Fibroblast of gingiva (primary cell): ENCODE measurements at regions not wholly inside any gene's neighbourhood (a gene's known extent, or its start where the extent isn't known, plus 50 kb on each side); places are given as distances from the start of the nearest gene placed in this dataset.
A peak's percentile ranks its signal among the peaks of the same experiment; 100 is the strongest.

Experiments used
- DNase-seq: peaks from one replicate; pipeline ENCODE4 v3.0.0-alpha.2; 2011; ENCODE audit warnings: low read depth

DNA sequence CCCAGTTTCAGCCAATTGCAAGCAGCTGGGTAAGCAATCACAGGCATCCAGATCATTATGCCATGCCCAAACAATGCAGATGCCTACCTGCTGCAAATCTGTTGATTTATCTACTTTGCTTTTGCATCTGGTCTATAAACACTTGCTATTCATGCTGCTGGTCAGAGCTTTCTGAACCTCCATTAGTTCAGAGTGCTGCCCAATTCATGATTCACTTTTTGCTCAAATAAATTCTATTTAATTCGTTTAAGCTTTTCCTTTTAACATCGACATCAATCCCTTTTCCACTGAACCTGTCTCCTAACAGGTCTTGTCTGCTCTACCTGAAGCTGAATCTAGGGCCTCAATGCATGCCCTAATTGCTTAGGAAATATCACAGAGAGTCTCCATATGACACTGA is 99.4 kb upstream of the C1orf87 start:
- DNase-seq = no peak

DNA sequence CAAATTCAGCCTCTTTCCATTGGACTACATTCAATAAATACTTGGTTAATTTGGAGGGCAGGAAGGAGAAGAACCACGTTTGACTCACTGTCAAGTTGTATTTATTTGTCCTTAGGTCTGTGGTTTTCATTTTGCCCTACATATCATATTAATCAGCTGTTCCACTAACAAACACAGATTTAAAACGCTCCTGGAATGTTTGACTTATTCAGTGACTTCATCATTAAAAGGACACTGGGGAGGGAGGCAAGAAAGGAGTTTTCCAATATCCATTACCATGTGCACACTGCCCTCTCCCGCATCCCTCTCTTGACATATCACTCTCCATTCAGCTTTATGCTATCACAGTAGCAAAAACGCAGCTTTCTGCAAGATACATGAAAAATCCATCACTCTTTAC is 98.2 kb upstream of the C1orf87 start:
- DNase-seq = peak; percentile 90

DNA sequence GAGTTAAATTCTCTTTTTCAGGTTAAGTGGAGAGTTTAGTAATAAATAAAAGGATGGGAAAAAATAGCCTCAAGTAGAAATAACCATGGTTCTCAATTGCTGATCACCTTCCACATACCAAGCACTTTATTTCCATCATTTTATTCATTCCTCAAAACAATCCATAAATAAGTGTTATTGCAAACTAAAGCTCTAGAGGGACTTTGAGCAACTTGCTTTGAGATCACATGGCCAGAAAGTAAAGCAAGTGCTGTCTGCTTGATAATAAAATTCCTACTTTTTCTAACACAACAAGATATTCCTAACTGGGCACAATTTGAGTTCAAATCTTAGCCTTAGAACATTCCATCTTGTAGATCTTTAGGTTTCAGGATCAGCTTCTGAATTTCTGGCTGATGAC is 97.1 kb upstream of the C1orf87 start:
- DNase-seq = no peak

DNA sequence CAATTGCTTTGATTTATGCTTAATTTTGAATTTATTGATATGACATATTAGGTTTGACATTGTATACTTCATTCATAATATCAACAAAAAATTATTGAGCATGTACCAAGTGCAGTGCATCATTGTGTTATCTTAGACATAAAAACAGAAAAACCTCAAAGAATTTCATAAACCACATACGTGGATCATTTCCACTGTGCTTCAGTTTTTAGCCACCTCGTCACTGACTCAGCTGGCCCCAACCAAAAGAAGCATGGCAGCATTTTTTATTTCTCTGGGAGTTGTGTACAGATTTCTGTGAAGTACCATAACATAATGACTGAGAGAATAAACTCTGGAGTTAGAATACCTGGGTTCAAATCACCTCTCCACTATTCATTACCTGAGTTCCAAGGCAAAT is 95.6 kb upstream of the C1orf87 start:
- peak; percentile 22 for DNase-seq

DNA sequence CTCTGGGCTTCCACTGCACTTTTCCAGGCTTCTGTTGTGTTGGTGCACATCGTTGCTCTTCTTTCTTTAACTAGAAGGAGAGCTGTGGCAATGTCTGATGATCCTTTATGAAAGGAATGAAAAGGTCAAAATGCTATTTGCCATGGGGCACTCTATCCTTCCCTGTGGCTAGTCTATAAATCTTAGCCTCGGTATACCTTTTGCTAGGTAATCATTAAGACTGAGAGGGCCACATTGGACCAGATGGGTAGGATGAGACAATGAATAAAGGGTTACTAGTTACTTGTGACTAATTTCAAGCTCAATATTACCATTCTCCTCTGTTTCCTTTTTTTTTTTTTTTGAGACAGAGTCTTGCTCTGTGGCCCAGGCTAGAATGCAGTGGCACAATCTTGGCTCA is 89.4 kb upstream of the C1orf87 start:
- DNase-seq = no peak

DNA sequence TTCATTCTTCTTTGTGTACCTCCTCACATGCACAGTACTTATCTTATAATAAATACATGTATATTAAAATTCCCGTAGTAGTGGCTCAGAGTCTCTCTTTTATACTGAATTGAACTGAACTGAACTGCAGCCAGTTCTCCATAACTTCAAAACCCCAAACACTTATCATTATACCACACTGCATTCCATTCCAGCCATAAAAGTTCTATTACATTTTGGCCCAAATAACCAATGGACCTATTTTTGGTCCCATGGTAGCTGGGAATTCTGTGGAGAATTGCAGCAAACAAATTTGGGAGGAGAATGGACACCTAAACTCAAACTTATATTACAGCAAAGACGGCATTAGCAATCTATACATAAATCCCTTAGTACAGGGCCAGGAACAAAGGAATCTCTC is 86.6 kb upstream of the C1orf87 start:
- DNase-seq = no peak

DNA sequence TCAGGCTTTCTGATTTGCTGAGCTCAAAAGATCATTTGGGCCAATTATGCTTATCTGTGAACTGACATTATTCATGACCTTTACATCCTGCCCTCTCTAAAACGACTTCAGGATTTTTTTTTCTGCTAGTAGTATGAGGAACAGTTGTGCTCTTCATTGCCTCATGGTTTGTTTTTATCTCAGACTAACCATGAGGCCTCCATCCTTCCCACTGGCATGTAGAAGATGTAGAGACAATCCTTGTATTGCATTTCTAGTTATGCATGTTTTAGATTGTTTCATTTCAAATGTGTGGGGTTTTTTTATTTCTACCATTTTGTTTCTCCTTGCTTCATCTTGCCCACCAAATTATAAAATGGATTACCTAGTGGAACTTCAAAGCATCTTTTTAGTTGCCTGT is 82.8 kb upstream of the C1orf87 start:
- no peak for DNase-seq

DNA sequence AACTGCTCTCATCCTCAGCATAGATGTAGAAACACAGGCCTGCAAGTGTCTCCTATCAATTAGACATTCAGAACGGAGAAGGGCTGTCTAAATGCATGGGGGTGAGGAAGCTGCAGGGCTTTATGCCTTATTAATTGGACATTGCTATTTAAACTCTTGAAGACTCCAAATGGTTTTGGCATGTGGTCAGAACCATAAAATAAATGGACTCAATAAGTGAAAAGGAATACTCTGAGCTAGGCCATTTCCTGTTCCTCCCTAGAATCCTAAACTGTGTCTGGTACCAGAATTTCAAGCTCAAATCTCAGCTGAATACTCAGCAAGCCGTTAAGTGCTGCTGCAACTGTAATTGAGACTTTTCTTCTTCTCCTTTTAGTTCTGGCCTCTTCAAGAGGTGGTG is 80.4 kb upstream of the C1orf87 start:
- no peak for DNase-seq

DNA sequence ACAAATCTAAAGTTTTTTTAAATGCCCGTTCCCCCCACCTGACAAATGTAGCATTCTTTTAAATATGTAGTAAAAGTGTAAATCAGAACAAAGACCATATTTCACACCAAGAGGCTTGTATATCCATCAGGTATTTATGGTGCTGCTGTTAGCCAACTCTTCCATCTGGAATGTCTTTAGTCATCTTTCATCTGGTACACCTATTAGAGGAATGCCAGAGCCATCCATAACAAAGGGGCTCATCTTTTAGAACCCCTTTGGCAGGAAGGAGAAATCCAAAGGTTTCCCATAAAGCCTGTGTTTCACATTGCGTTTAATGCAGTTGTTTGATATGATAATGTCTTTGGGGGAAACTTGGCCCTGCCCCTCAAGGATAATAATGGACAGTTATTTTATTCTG is 79.3 kb upstream of the C1orf87 start:
- no peak for DNase-seq

DNA sequence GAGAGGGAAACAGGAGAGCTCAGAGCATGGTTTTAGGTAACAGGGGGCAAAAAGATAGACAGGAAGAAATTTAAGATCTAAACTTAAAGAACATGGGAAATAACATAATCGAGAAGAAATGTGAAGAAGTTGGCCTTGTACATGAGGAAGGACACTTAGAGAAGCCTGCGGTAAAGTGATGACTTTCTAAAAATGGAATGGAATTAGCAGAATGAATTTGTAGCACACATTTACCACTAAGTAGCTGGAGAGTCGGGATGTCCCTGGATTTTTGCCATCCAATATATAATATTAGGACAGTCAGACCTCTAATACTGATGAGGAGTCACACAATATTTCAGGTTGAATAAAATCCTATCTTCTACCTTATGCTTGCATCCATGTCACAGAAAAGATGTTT is 77.7 kb upstream of the C1orf87 start:
- no peak for DNase-seq

DNA sequence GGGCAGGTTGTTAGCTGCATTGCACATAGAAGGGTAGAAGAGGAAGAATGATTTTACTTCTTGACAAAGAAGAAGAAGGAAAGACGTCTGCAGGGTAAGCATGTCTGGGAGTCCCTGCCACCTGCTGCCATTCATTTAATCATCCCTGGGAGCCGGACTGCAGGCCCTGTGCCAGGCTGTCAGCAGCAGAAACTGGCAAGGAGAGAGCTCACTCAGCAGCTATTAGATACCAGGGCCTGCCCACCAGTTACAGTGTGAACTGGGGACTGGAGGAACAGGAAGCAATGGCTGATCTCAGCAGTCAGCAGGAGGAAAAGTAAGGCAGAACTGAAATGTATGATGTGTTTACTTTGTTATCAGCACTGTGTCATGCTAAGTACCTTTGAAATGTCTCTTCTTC is 75.7 kb upstream of the C1orf87 start:
- no peak for DNase-seq

DNA sequence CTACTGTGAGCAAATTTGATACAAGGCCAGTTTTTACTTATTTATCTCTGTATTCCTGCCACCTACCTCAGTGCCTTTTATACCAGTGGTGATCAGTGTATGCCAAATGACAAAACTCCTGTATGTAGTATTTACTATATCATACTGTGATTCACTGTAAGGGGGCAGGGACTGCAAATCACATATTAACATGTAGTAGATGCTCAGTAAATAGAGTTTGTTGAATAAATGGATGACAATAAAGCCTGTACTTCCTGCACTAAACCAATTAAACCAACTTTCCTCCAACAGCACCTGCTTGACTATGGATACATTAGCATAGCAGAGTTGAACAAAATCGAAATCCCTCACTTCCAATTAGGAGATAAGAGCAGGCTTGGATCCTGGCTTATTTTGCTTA is 73.3 kb upstream of the C1orf87 start:
- no peak for DNase-seq

DNA sequence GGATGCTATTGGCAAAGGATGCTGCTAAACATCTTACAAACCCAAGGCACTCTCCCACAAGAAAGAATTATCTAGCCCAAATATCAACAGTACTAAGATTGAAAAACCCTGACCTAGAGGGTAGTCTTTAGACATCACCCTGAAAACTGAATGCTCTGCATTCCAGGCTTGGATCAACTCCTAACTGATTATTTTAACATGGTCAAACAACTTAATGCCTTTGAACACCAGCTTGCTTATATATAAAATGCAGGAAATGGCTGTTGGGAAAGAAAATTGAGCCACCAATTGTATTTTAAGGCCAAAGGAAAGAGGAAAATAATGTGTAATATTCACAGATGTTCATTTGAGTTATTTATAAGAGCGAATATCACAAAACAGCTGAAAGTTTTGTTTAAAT is 72.2 kb upstream of the C1orf87 start:
- DNase-seq = peak; percentile 75

DNA sequence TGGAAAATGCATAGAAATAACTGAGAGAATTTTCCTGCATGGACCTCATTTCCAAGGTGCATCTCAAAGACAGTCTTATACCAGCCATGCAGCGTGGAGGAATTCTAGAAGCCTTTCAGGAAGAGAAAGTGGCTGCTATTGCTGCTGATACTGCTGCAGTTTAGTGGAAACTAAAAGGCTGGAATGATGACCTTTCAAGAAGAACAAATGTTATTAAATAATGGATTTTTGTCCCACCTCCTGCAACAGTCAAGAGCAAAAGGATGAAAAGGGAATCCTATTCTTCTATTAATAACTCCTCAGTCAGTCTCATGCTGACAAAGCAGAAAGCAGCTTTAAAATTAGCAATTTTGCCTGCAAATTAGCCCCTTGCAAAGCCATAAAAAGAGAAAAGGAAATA is 68.2 kb upstream of the C1orf87 start:
- no peak for DNase-seq

DNA sequence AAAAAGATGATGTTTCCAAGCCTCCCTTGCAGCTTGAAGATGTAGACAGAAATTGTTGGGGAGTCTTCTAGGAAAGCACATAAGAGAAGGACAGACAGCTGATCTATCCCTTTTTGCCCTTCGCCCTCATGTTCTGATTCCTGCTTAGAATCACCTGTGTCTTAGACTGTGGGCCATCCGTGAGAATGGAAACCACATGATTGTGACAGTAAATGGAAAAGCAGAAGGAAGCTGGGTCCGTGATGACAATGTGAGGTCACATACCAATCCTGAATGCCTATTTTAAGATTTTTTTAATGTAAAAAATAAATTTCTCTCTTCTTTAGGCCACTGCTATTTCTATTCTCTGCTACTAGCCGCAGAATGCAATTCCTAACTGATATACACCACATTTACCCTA is 67.7 kb upstream of the C1orf87 start:
- no peak for DNase-seq

DNA sequence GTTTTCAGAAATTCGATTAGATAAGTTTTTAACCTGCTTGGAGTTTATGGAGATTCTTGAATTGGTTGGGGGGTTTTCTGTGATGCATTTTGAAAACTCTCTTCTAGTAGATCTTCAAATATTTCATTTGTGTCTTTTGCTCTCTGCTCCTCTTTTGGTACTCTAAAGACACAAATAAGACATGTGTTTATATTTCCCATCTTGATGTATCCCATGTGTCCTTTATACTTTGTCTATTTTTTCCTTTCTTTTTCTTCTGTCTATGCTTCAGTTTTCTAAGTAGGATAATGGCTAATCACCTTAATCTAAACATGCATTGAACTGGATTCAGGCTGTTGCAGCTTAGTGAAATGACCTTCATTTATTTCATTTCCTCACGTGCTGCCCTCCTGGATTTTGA is 63.8 kb upstream of the C1orf87 start:
- no peak for DNase-seq

DNA sequence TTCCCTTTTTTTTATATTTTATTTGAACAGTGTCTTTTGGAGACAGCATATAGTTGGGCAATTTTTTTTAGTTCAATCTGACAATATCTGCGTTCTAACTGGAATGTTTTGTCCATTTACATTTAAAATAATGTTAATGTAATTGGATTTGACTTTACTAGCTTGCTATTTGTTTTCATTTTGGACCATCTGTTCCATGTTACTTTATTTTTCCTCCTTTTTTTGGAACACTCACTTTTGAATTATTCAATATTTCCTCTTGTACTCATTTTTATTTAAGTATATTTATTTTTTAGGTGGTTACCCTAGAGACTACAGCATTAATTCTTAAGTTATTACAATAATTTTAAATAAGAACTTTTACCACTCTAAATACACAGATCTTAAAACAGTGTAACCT is 62.8 kb upstream of the C1orf87 start:
- DNase-seq = peak; percentile 15

DNA sequence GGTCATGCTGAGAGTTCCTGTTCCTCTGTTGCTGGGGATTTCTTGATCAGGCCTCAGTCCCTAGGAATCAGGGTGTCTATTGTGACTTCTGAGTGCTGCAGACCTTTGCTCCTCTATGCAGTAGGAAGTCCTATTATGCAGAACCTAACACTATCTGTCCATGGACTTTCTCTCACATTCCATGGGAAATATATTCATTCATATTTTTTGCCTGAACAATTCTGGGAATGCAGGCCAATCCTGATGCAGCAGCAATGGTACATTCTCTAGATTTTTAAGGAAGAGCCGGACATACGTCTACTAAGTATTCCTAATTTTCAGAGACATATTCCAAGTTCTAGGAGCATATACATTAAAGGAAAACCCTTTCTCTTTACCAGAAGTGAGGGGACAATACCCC is 61.1 kb upstream of the C1orf87 start:
- DNase-seq = no peak

DNA sequence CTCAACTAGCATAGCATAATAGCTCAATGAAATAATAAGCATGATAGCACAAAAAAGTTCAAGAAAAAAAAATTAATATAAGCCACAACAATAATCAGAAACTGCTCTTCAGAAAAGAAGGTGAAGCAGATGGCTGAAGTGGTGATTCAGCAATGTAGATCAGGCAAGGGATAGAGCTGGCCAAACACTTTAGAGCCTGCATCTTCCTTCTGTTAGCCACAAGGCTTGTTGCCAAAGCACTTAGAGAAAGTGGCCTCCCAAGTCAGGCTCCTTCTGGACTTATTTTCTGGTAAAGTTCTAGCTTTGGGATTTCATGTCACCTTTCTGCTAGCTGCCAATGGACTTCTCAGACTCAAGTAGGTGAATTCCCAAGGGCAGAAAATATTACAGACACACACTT is 60.3 kb upstream of the C1orf87 start:
- peak; percentile 84 for DNase-seq

DNA sequence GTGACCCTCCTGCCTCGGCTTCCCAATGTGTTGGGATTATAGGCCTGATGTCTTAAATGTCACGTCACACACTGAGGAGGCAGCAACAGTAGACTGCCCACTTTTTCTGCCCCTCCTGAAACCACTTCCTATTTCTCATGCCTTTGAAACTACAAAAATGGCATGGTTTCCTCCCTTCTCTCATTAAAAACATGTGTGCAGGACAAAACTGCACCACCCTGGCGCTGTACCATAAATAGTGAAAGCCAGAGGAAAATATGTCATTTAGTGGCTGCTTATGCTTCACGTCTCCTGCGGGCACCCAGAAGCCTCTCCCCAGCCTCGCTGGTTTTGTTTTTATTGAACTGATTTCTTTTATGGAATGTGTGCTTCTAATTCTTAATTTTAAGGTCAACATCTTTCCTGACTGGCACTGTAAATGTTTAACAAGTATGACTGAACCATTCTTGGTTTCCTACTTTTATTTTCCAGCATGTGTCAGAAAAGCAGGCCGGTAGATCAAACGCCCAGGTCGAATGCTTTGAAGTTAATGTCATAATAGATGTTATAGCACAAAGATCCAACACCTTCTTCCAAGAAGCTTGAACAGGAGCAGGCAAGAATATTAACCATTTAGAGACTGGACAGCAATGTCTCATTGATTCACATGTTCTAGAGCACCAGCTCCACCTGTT is 59.6 kb upstream of the C1orf87 start:
- peak; percentile 97 for DNase-seq

DNA sequence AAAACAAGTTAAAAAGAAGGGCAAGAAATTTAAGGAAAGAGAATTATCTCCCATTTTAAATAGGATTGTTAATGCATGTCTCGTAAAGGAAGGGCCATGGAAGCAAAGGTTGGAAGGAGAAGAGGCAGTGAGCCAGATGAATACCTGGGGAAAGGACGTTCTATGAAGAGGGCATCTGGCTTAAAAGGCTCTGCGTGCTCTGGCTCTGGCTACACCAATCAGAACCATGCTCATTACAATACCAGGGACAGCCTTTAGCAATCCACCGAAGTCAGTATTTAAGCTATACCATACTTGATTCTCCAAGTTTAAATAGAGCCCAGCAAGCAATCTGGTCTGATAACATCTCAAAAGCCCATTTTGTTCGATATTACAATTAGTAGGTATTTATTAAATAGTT is 58.5 kb upstream of the C1orf87 start:
- no peak for DNase-seq

DNA sequence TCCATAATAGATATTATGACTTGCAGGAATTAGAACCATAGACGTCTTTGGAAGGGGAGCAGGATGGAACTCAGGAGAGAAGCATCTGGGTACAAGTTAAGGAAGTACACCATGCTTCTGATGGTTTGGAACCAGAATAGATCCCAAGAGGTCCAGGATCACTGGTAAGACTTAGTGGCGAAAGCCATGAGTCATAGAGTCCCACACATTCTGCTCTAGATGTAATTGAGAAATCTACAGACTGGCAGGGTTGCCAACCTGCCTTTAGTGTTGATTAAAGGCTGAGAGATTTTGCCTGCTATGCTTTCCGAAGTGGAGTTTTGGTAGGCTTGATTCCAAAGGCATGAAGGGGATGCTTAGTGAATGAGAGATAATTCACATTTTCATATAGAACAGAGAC is 57.1 kb upstream of the C1orf87 start:
- DNase-seq = peak; percentile 85

DNA sequence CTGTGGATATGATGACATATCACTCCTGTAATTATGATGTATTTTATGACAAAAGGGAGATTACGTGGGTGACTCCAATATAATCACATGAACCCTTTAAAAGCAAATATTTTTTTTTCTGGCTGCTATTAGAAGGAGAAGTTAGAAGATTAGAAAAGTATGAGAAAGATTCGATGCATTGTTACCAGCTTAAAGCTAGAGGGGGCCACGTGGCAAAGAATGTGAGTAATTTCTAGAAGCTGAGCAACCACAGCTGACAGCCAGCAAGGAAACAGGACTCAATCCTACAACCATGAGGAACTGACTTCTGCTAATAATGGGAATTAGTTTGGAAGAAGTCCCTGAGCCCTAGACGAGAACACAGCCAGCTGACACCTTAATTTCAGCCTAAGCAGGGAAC is 56.3 kb upstream of the C1orf87 start:
- DNase-seq = no peak

DNA sequence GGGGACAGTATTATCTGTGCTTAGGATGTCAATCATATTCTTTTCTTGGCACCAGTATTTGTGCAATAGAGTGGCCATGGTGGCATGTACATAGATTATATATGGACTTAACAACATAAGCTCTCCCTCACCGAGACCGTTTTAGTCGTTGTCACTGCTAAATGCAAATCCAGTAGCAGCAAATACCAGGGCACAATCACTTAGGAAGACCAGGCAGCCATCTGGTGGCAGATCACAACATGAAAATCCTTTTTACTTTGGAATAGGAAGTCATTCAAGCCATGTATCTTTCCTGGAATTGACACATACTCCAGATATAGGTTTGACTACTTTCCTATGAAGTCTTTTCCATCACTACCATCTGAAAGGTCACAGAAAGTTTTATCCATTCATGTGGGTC is 53.2 kb upstream of the C1orf87 start:
- peak; percentile 38 for DNase-seq
